ENCODE measurements at regions not wholly inside any gene's neighbourhood (a gene's known extent, or its start where the extent isn't known, plus 50 kb on each side); places are given as distances from the start of the nearest gene placed in this dataset.

- no peak for DNase-seq (ENCODE audit: low read depth in 3 of 3, low spot score in 2 of 3)
Measured at GRCh38 chr6:82072751-82073150, 174.8 kb downstream of the IBTK start.

DNA sequence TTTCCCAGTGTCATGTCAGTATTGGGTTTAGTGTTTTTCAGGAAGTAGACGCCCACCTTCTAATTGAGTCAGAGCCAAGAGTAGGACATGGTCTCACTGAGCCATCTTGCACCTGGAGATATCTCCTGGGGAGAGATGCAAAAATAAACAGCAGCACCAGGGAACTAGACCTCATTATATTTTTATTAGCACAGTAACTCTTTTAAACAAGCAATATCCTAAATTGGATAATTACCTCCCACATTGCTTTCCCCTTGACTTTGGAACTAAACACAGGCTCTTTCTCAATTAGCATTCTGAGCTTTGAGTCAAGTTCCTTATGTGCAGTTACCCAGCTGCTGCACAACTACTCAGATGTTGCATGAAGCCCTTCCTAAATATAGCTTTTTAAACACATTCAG is 175.4 kb downstream of the IBTK start:
- no peak for DNase-seq (ENCODE audit: low read depth in 3 of 3, low spot score in 2 of 3)

DNA sequence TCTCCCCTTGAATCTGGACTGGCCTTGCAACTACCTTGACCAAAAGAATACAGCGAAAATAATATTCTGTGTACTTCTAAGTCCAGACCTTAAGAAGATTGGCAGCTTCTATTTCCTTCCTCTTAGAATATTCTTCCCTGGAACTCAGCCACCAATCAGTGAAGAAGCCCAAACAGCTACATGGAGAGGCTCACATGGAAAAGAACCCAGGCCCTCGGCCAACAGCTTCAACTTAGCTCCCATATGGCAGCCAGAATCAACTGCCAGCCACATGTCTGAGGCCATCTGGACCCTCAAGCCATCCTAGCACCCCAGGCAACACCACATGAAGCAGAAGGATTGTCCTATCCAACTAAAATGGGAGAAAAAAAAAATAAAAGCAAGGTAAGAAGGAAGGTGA is 178.8 kb downstream of the IBTK start:
- no peak for DNase-seq (ENCODE audit: low read depth in 3 of 3, low spot score in 2 of 3)

- no peak for DNase-seq (ENCODE audit: low read depth in 3 of 3, low spot score in 2 of 3)
Measured at GRCh38 chr6:82066991-82067411, 180.5 kb downstream of the IBTK start.

DNA sequence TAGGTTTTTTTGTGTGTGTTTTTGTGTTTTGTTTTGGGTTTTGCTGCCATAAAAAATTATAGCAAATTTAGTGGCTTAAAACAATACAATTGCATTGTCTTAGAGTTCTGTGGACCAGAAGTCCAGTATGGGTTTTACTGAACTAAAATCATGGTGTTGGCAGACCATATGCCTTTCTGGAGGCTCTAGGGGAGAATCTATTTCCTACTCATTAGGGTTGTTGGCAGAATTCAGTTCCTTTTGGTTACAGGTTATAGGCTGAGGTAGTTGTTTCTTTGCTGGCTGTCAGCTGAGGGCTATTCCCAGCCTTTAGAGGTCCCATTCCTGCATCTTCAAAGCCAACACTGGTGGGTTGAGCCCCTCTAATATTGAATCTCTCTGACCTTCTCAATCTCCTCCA is 181.3 kb downstream of the IBTK start:
- no peak for DNase-seq (ENCODE audit: low read depth in 3 of 3, low spot score in 2 of 3)

DNA sequence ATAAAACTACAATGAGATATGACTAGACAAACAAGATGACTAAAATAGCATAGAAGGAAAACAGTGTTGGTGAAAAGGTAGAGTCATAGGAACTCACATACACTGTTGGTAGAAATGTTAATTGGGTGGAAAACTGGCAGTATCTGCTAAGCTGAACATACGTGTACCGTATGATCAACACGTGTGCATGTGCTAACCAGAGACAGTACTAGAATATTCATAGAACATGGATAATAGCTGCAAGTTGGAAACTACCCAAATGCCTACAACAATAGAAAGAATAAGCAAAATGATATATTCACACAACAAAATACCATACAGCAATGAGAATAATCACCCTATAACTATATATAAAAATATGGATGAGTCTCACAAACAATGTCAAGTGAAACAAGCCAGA is 184.0 kb downstream of the IBTK start:
- no peak for DNase-seq (ENCODE audit: low read depth in 3 of 3, low spot score in 2 of 3)

- DNase-seq (ENCODE audit: low read depth in 3 of 3, low spot score in 2 of 3): no peak
Measured at GRCh38 chr6:82062219-82062618, 185.3 kb downstream of the IBTK start.

GRCh38 chr6:82057846-82058554 is 189.5 kb downstream of the IBTK start:
- DNase-seq (ENCODE audit: low read depth in 3 of 3, low spot score in 2 of 3): no peak

GRCh38 chr6:82056567-82056966 is 191.0 kb downstream of the IBTK start:
- no peak for DNase-seq (ENCODE audit: low read depth in 3 of 3, low spot score in 2 of 3)

DNA sequence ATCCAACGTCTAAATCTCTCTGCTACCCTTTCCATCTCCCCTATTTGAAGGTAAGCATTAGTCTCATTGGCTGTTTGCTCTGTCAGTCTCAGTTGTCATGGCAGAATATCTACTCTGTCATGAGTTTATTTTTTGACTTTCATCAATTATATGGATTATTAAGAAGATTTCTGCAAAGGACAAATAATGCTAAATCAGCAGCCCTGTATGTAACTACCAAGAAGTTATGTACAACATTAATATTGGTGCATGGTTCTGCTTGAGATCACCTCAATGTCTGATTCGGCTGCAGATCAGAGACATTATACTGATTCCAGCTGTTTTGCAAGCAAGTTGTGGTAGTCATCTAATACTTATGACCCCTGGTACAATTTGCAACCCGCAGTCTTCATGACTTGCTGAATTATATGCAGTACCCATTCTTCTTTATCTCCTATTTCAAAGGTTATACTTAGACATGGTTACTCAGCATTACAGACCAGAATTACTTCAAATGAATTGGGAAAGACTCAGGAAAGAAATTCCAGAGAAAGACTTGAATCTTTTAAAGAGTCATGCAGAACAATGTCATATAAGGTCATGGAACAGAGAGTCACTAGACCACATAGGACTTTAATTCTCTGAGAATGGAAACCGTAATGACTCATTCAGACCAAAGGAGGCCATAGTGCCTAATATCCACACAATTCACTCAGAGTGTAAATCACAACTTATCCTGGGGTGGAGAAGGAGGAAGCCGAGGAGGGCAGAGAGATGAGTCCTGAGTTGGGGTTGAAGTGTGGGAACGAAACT is 201.4 kb downstream of the IBTK start:
- DNase-seq (ENCODE audit: low read depth in 3 of 3, low spot score in 2 of 3): no peak

DNA sequence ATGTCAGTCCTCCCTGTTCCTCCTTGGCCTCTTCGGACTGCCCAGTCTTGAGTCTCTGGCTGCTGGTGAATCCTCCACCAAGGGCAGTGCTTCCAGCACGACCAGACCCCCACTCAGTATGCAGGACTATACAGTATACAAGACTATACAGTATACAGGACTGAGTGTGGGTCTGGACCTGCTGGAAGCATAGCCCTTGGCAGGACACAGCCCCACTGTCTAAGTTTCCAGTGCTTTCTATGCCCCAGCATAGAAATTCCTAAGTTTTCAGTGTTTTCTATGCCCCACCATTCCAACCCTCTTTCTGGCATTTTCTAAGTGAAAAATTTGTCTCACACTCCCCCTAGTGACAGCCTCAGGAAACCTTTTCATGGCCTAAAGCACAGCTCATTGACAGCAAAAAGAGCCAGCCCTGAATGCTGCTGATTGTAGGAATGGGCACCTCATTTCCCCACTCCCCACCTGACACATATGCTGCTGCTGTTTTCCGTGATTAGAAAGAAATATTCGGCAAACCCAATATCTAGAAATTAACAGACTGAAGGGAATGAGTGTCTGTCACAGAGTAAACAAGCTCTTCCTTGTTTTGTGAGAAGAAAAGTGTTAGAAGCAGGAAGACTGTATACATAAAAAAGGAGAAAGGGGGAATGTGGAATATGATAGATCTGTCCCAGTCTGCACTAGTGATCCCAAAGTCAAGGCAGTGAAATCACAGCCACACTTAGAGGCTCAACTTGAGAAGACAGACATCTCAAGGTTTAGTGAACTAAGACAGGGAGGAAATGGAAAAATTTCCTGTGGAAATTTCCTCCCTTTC is 206.9 kb downstream of the IBTK start:
- peak in 2 of 3 donors; percentile 27 to 29 for DNase-seq (ENCODE audit: low read depth in 3 of 3, low spot score in 2 of 3)

DNA sequence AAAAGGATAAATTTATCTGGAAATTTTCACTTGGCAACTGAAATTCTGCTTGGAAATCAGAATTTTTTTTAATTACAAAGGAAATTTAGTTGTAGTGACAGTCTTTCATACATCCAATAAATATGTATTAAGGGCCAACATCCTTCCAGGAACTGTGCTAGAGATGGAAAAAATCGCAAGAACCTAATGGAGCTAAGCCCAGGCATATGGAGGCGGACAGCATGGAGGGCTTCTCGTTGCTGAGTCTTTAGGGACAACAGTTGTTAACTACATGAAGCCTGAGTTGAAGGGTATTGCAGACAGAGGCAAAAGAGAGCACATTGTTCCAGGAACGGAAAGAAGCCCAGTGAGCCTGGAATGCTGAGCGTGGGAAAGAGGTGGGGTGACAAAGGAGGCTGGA is 208.9 kb downstream of the IBTK start:
- DNase-seq (ENCODE audit: low read depth in 3 of 3, low spot score in 2 of 3): no peak

DNA sequence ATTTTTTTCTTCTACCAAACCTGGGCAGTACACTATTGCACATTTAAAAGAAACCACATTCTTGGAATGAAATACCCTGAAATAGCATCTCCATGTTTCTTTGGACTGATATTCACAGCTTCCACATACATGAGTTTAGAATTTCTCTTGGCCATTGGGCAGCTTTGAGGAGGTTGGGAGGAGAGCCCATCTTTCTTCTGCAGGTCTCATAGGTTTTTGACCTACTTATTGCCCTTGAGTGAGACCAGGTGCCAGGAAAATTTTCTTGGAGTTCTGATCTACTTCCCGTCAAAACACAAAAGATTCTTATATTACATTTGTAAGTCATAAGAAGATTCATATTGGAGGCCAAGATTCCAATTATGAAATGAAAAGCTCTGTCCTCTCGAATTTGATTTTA is 212.0 kb downstream of the IBTK start:
- no peak for DNase-seq (ENCODE audit: low read depth in 3 of 3, low spot score in 2 of 3)

- DNase-seq (ENCODE audit: low read depth in 3 of 3, low spot score in 2 of 3): no peak
Measured at GRCh38 chr6:82033631-82034211, 213.8 kb downstream of the IBTK start.

GRCh38 chr6:82032444-82032843 is 215.1 kb downstream of the IBTK start:
- no peak for DNase-seq (ENCODE audit: low read depth in 3 of 3, low spot score in 2 of 3)

GRCh38 chr6:82030761-82031503 is 216.6 kb downstream of the IBTK start:
- no peak for DNase-seq (ENCODE audit: low read depth in 3 of 3, low spot score in 2 of 3)

DNA sequence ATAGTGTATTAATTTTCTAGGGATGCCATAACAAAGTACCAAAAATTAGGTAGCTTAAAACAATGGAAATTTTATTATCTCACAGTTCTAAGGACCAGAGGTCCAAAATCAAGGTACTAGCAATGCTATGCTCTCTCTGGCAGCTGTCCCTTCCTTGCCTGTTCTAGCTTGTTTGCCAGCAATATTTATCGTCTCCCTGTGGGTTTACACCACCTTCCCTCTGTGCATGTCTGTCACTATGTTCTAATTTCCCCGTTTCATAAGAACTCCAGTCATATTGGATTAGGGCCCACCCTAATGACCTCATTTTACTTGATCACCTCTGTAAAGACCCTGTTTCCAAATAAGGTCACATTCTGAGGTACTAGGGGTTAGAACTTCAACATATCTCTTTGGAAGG is 217.2 kb downstream of the IBTK start:
- DNase-seq (ENCODE audit: low read depth in 3 of 3, low spot score in 2 of 3): no peak

GRCh38 chr6:82025271-82025670 is 222.3 kb downstream of the IBTK start:
- no peak for DNase-seq (ENCODE audit: low read depth in 3 of 3, low spot score in 2 of 3)

DNA sequence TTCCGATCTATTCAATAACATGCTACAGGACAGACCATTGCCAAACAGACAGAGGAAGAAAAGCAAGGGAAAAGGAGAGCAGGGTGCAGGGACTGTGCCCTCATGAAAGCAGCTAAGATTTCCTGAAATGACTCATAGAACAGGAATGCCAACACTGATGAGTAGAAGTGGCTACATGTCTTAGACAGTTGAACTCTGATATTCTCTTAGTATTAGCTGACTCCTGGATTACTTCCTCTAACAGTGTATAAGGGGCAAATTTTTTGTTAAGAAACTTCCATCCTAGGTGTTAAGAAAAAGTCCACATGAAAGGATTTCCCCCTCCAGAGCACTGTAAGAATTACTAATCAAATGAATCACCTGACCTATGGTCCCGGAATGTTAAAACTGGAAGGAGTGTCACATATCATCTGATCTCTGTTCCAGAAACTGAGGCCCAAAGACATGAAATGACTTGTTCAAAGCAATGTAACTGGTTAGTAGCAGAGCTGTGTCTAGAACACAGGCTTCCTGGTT is 224.9 kb downstream of the IBTK start:
- DNase-seq (ENCODE audit: low read depth in 3 of 3, low spot score in 2 of 3): no peak

DNA sequence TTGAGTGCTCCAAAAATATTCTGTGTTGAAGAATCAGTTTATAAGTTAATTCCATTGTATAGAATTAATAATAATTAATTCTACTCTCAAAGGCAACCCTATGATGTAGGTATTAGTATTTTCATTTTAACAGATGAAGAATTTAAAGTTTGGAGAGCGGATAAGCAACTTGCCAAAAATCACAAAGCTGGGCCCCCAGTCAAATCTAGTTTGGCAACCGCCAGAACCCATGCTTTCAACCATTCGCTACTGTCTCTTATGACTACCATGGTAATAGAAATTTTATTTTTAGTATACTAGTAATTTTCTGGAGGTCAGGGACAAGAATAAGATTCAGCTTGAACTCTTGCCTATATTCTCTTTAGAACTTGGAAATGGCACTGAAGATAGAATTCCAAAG is 229.8 kb downstream of the IBTK start:
- DNase-seq (ENCODE audit: low read depth in 3 of 3, low spot score in 2 of 3): no peak

Data from right renal cortex interstitium (tissue), 3 donors.